ENCODE measurements at regions not wholly inside any gene's neighbourhood (a gene's known extent, or its start where the extent isn't known, plus 50 kb on each side); places are given as distances from the start of the nearest gene placed in this dataset.
"Not testable (repeated sequence)": the region's sequence is repeated elsewhere in the genome, so short reads cannot be mapped to it uniquely, and the experiment has no call there.

- H3K4me1 ChIP-seq (ENCODE audit: control insufficient read depth, insufficient read depth, low read length); DNase-seq; H3K27ac ChIP-seq (ENCODE audit: low read length); ATAC-seq; H3K27me3 ChIP-seq (ENCODE audit: control insufficient read depth, insufficient read depth); intact Hi-C loops (cut with DNase I); H3K9me3 ChIP-seq (ENCODE audit: control insufficient read depth, low read length); H3K4me3 ChIP-seq (ENCODE audit: low read length): not testable (repeated sequence)
- 87% methylated on average over 9 of the region's 9 CpGs for WGBS
Observed at GRCh38 chr12:9449657-9450126, 158.0 kb downstream of the KLRB1 start.

GRCh38 chr12:9449181-9449580 lies 158.5 kb downstream of the KLRB1 start:
- no peaks in the 10 kb centered on the region for H3K9me3 ChIP-seq (ENCODE audit: control insufficient read depth, low read length)
- no peak overlapping the region for H3K4me3 ChIP-seq (ENCODE audit: low read length)
- no peaks in the 10 kb centered on the region for H3K27me3 ChIP-seq (ENCODE audit: control insufficient read depth, insufficient read depth)
- H3K27ac ChIP-seq (ENCODE audit: low read length) = no peak overlapping the region
- intact Hi-C loops (cut with DNase I) = no loop called here
- WGBS = 69% methylated on average over 6 of the region's 6 CpGs
- ATAC-seq (no peak), DNase-seq (no peak)
- no peaks in the 10 kb centered on the region for H3K4me1 ChIP-seq (ENCODE audit: control insufficient read depth, insufficient read depth, low read length)

- H3K4me1 ChIP-seq (ENCODE audit: control insufficient read depth, insufficient read depth, low read length); H3K27me3 ChIP-seq (ENCODE audit: control insufficient read depth, insufficient read depth); ATAC-seq; H3K27ac ChIP-seq (ENCODE audit: low read length); DNase-seq; H3K9me3 ChIP-seq (ENCODE audit: control insufficient read depth, low read length); intact Hi-C loops (cut with DNase I): not testable (repeated sequence)
- 35% methylated on average over 7 of the region's 10 CpGs for WGBS
- H3K4me3 ChIP-seq (ENCODE audit: low read length) = peak overlapping the region; percentile 75
Observed at GRCh38 chr12:9448648-9449047, 159.1 kb downstream of the KLRB1 start.

- ATAC-seq (peak; percentile 96 to 97), DNase-seq (peak; percentile 91 to 96 (median 96))
- WGBS = under 1% methylated on average over 61 of the region's 61 CpGs
- intact Hi-C loops (cut with DNase I); H3K27me3 ChIP-seq (ENCODE audit: control insufficient read depth, insufficient read depth); H3K9me3 ChIP-seq (ENCODE audit: control insufficient read depth, low read length); H3K27ac ChIP-seq (ENCODE audit: low read length); H3K4me1 ChIP-seq (ENCODE audit: control insufficient read depth, insufficient read depth, low read length): not testable (repeated sequence)
- H3K4me3 ChIP-seq (ENCODE audit: low read length) = peak overlapping the region; percentile 75
Observed at GRCh38 chr12:9447791-9448614, 159.7 kb downstream of the KLRB1 start.

- H3K9me3 ChIP-seq (ENCODE audit: control insufficient read depth, low read length); H3K4me3 ChIP-seq (ENCODE audit: low read length); intact Hi-C loops (cut with DNase I); H3K4me1 ChIP-seq (ENCODE audit: control insufficient read depth, insufficient read depth, low read length); H3K27ac ChIP-seq (ENCODE audit: low read length); DNase-seq; H3K27me3 ChIP-seq (ENCODE audit: control insufficient read depth, insufficient read depth): not testable (repeated sequence)
- 27% methylated on average over 16 of the region's 20 CpGs for WGBS
- peak; percentile 23 to 37 for ATAC-seq
Observed at GRCh38 chr12:9446883-9447761, 160.6 kb downstream of the KLRB1 start.

- ATAC-seq = not testable (repeated sequence)
- 89% methylated on average over 3 of the region's 5 CpGs for WGBS
Observed at GRCh38 chr12:9440428-9440827, 167.3 kb downstream of the KLRB1 start.

GRCh38 chr12:9435682-9436081 lies 172.0 kb downstream of the KLRB1 start:
- WGBS = 87% methylated on average over 8 of the region's 15 CpGs
- intact Hi-C loops (cut with DNase I); ATAC-seq: not testable (repeated sequence)

More at GRCh38 chr12:9440428-9440827, 167.3 kb downstream of the KLRB1 start:
- H3K27ac ChIP-seq (ENCODE audit: low read length); H3K4me3 ChIP-seq (ENCODE audit: low read length); intact Hi-C loops (cut with DNase I); H3K9me3 ChIP-seq (ENCODE audit: control insufficient read depth, low read length); DNase-seq; H3K27me3 ChIP-seq (ENCODE audit: control insufficient read depth, insufficient read depth); H3K4me1 ChIP-seq (ENCODE audit: control insufficient read depth, insufficient read depth, low read length): not testable (repeated sequence)

GRCh38 chr12:9430385-9430784 lies 177.3 kb downstream of the KLRB1 start:
- ATAC-seq; H3K4me3 ChIP-seq (ENCODE audit: low read length); H3K27ac ChIP-seq (ENCODE audit: low read length); H3K4me1 ChIP-seq (ENCODE audit: control insufficient read depth, insufficient read depth, low read length); H3K9me3 ChIP-seq (ENCODE audit: control insufficient read depth, low read length); DNase-seq; H3K27me3 ChIP-seq (ENCODE audit: control insufficient read depth, insufficient read depth); intact Hi-C loops (cut with DNase I): not testable (repeated sequence)
- 90% methylated on average over 14 of the region's 19 CpGs for WGBS

More at GRCh38 chr12:9435682-9436081, 172.0 kb downstream of the KLRB1 start:
- H3K4me3 ChIP-seq (ENCODE audit: low read length); H3K4me1 ChIP-seq (ENCODE audit: control insufficient read depth, insufficient read depth, low read length); H3K9me3 ChIP-seq (ENCODE audit: control insufficient read depth, low read length); DNase-seq; H3K27me3 ChIP-seq (ENCODE audit: control insufficient read depth, insufficient read depth); H3K27ac ChIP-seq (ENCODE audit: low read length): not testable (repeated sequence)

GRCh38 chr12:9428856-9429255 lies 178.9 kb downstream of the KLRB1 start:
- ATAC-seq; H3K9me3 ChIP-seq (ENCODE audit: control insufficient read depth, low read length); H3K4me1 ChIP-seq (ENCODE audit: control insufficient read depth, insufficient read depth, low read length); intact Hi-C loops (cut with DNase I); H3K27ac ChIP-seq (ENCODE audit: low read length); H3K27me3 ChIP-seq (ENCODE audit: control insufficient read depth, insufficient read depth); DNase-seq; H3K4me3 ChIP-seq (ENCODE audit: low read length): not testable (repeated sequence)
- 96% methylated on average over 11 of the region's 13 CpGs for WGBS

GRCh38 chr12:9425429-9425828 lies 182.3 kb downstream of the KLRB1 start:
- intact Hi-C loops (cut with DNase I); H3K27ac ChIP-seq (ENCODE audit: low read length); H3K27me3 ChIP-seq (ENCODE audit: control insufficient read depth, insufficient read depth); ATAC-seq; DNase-seq; H3K4me1 ChIP-seq (ENCODE audit: control insufficient read depth, insufficient read depth, low read length); H3K9me3 ChIP-seq (ENCODE audit: control insufficient read depth, low read length); H3K4me3 ChIP-seq (ENCODE audit: low read length): not testable (repeated sequence)
- WGBS = 97% methylated on average over 10 of the region's 13 CpGs
